SK-N-SH treated with all-trans-retinoic acid at 6 μM for 48 hours (cell line): ENCODE measurements at regions not wholly inside any gene's neighbourhood (a gene's known extent, or its start where the extent isn't known, plus 50 kb on each side); places are given as distances from the start of the nearest gene placed in this dataset.

ENCODE experiments used
- OSR1 ChIP-seq: fragments of 250-450 bp; sonication (Bioruptor Pico); IDR thresholded peaks from 2 replicates; pipeline ENCODE4 v1.8.0; 2022; ENCODE audit warnings: moderate library complexity, mild to moderate bottlenecking, inconsistent platforms
- RARB ChIP-seq: fragments of 250-450 bp; sonication (Bioruptor Pico); IDR thresholded peaks from 2 replicates; pipeline ENCODE4 v1.8.0; 2021; ENCODE audit warnings: mild to moderate bottlenecking, moderate library complexity
- ZNF8 ChIP-seq: fragments of 450-650 bp; formaldehyde crosslinking; IDR thresholded peaks from 2 replicates; pipeline ENCODE4 v1.5.0; 2020; ENCODE audit warnings: mild to moderate bottlenecking, moderate library complexity
- TF ChIP-seq, protein P1 (sequence below): fragments of 250-450 bp; sonication (Bioruptor Pico); IDR thresholded peaks from 2 replicates; pipeline ENCODE4 v1.5.1; 2021; ENCODE audit warnings: mild to moderate bottlenecking, moderate library complexity
- TF ChIP-seq, protein P2 (sequence below): fragments of 250-450 bp; sonication (Bioruptor Pico); IDR thresholded peaks from 2 replicates; pipeline ENCODE4 v1.5.1; 2020; ENCODE audit warnings: low read depth, mild to moderate bottlenecking, moderate library complexity

DNA sequence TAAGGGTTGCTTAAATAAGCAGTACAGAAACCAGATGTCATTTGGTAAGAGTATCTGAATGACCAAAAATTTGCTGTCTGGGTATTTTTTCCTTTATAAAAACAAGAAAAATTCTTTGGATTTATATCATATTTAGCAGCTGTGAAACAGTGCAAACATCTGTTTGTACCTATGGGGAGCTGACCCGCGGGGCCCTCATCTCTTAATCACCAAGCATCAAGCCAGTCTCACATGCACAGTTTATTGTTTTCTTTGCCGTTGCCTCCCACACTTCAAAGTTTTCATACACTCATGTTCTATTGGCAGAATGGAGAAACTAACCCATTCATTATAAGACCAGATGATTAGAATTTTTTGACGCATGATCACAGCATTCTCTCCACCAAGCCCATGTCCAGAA is 142.2 kb downstream of the BMP4 start:
- TF ChIP-seq, protein P1, sequence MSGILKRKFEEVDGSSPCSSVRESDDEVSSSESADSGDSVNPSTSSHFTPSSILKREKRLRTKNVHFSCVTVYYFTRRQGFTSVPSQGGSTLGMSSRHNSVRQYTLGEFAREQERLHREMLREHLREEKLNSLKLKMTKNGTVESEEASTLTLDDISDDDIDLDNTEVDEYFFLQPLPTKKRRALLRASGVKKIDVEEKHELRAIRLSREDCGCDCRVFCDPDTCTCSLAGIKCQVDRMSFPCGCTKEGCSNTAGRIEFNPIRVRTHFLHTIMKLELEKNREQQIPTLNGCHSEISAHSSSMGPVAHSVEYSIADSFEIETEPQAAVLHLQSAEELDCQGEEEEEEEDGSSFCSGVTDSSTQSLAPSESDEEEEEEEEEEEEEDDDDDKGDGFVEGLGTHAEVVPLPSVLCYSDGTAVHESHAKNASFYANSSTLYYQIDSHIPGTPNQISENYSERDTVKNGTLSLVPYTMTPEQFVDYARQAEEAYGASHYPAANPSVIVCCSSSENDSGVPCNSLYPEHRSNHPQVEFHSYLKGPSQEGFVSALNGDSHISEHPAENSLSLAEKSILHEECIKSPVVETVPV (CRISPR knock-in tag) = no peak
- TF ChIP-seq, protein P2, sequence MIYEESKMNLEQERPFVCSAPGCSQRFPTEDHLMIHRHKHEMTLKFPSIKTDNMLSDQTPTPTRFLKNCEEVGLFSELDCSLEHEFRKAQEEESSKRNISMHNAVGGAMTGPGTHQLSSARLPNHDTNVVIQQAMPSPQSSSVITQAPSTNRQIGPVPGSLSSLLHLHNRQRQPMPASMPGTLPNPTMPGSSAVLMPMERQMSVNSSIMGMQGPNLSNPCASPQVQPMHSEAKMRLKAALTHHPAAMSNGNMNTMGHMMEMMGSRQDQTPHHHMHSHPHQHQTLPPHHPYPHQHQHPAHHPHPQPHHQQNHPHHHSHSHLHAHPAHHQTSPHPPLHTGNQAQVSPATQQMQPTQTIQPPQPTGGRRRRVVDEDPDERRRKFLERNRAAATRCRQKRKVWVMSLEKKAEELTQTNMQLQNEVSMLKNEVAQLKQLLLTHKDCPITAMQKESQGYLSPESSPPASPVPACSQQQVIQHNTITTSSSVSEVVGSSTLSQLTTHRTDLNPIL = no peak
- TF ChIP-seq OSR1 (CRISPR knock-in tag) (no peak), ZNF8 (no peak), RARB (CRISPR knock-in tag) (no peak)
